ENCODE measurements at regions not wholly inside any gene's neighbourhood (a gene's known extent, or its start where the extent isn't known, plus 50 kb on each side); places are given as distances from the start of the nearest gene placed in this dataset.

GRCh38 chr3:99167071-99167470 is 265.6 kb upstream of the DCBLD2 start:
- TF ChIP-seq CTCF (IDR thresholded peaks at IDR 0.05) = no peak
- no peak for DNase-seq
- Mint-ChIP-seq H3K27me3 (no peaks in the 10 kb centered on the region), H3K4me3 (no peak overlapping the region), H3K36me3 (ENCODE audit: low read depth) (no peaks in the 10 kb centered on the region), H3K4me1 (ENCODE audit: low read depth) (no peaks in the 10 kb centered on the region), H3K27ac (no peak overlapping the region), H3K9me3 (no peaks in the 10 kb centered on the region)
- no peak for ATAC-seq
- POLR2A ChIA-PET = no interaction called here
- intact Hi-C loops (cut with micrococcal nuclease) = no loop called here
- CTCF ChIA-PET = no interaction called here

- no peak for TF ChIP-seq CTCF (IDR thresholded peaks at IDR 0.05)
- H3K27me3 Mint-ChIP-seq = no peaks in the 10 kb centered on the region
- no peaks in the 10 kb centered on the region for H3K4me1 Mint-ChIP-seq (ENCODE audit: low read depth)
- intact Hi-C loops (cut with micrococcal nuclease) = no loop called here
- ATAC-seq (no peak), DNase-seq (no peak)
- peaks cover 5% of the 10 kb centered on the region for H3K9me3 Mint-ChIP-seq
- no peak overlapping the region for H3K27ac Mint-ChIP-seq
- H3K36me3 Mint-ChIP-seq (ENCODE audit: low read depth) = no peaks in the 10 kb centered on the region
- no peak overlapping the region for H3K4me3 Mint-ChIP-seq
- CTCF ChIA-PET = interaction anchor here (0.6 to 1.0 kb wide), 3 partner anchors 10 to 589 kb away, joined by 3 read pairs; no protein-coding TSS in a partner anchor
- POLR2A ChIA-PET = no interaction called here
Observed at GRCh38 chr3:99163314-99163713, 261.8 kb upstream of the DCBLD2 start.

- Mint-ChIP-seq H3K4me3 (no peak overlapping the region), H3K4me1 (ENCODE audit: low read depth) (no peaks in the 10 kb centered on the region)
Observed at GRCh38 chr3:99159220-99159762, 257.8 kb upstream of the DCBLD2 start.

GRCh38 chr3:99145031-99145430 is 243.5 kb upstream of the DCBLD2 start:
- no peaks in the 10 kb centered on the region for H3K4me1 Mint-ChIP-seq (ENCODE audit: low read depth)
- ATAC-seq (no peak), DNase-seq (no peak)
- H3K9me3 Mint-ChIP-seq = no peaks in the 10 kb centered on the region
- ChIA-PET POLR2A (no interaction called here), CTCF (no interaction called here)
- H3K27ac Mint-ChIP-seq = no peak overlapping the region
- no peaks in the 10 kb centered on the region for H3K36me3 Mint-ChIP-seq (ENCODE audit: low read depth)
- H3K4me3 Mint-ChIP-seq = no peak overlapping the region
- H3K27me3 Mint-ChIP-seq = no peaks in the 10 kb centered on the region
- TF ChIP-seq CTCF (IDR thresholded peaks at IDR 0.05) = no peak
- intact Hi-C loops (cut with micrococcal nuclease) = no loop called here

More at GRCh38 chr3:99159220-99159762, 257.8 kb upstream of the DCBLD2 start:
- no peak overlapping the region for H3K27ac Mint-ChIP-seq
- intact Hi-C loops (cut with micrococcal nuclease) = no loop called here
- H3K36me3 Mint-ChIP-seq (ENCODE audit: low read depth) = no peaks in the 10 kb centered on the region
- DNase-seq = no peak
- no peak for ATAC-seq
- ChIA-PET CTCF (no interaction called here), POLR2A (no interaction called here)
- no peaks in the 10 kb centered on the region for H3K27me3 Mint-ChIP-seq
- peaks cover 7% of the 10 kb centered on the region for H3K9me3 Mint-ChIP-seq
- no peak for TF ChIP-seq CTCF (IDR thresholded peaks at IDR 0.05)

GRCh38 chr3:99143493-99143892 is 242.0 kb upstream of the DCBLD2 start:
- H3K27ac Mint-ChIP-seq = no peak overlapping the region
- no peak for ATAC-seq
- no peak for DNase-seq
- H3K4me1 Mint-ChIP-seq (ENCODE audit: low read depth) = no peaks in the 10 kb centered on the region
- CTCF ChIA-PET = no interaction called here
- no peak for TF ChIP-seq CTCF (IDR thresholded peaks at IDR 0.05)
- POLR2A ChIA-PET = no interaction called here
- no peaks in the 10 kb centered on the region for H3K27me3 Mint-ChIP-seq
- no peaks in the 10 kb centered on the region for H3K9me3 Mint-ChIP-seq
- H3K4me3 Mint-ChIP-seq = no peak overlapping the region
- intact Hi-C loops (cut with micrococcal nuclease) = no loop called here
- H3K36me3 Mint-ChIP-seq (ENCODE audit: low read depth) = no peaks in the 10 kb centered on the region
